LHCN-M2 (cell line): ENCODE measurements at regions not wholly inside any gene's neighbourhood (a gene's known extent, or its start where the extent isn't known, plus 50 kb on each side); places are given as distances from the start of the nearest gene placed in this dataset.

ENCODE experiments used
- DNase-seq: peaks from one replicate; pipeline ENCODE4 v3.0.0-alpha.2; 2012; ENCODE audit warnings: low read depth

GRCh38 chr5:136694258-136694657 is 328.9 kb upstream of the TRPC7 start:
- DNase-seq, result no peak

GRCh38 chr5:136689552-136689951 is 324.2 kb upstream of the TRPC7 start:
- no peak for DNase-seq

GRCh38 chr5:136686192-136686872 is 321.0 kb upstream of the TRPC7 start:
- DNase-seq, result peak; percentile 27

- DNase-seq, result no peak
Measured at GRCh38 chr5:136682986-136683385, 317.6 kb upstream of the TRPC7 start.

- DNase-seq, result no peak
Measured at GRCh38 chr5:136679233-136679632, 313.9 kb upstream of the TRPC7 start.

GRCh38 chr5:136677217-136677616 is 311.9 kb upstream of the TRPC7 start:
- no peak for DNase-seq

- no peak for DNase-seq
Measured at GRCh38 chr5:136676685-136677084, 311.3 kb upstream of the TRPC7 start.

- DNase-seq, result no peak
Measured at GRCh38 chr5:136675769-136676168, 310.4 kb upstream of the TRPC7 start.

- DNase-seq, result no peak
Measured at GRCh38 chr5:136674178-136674577, 308.8 kb upstream of the TRPC7 start.

GRCh38 chr5:136667789-136668188 is 302.4 kb upstream of the TRPC7 start:
- DNase-seq, result no peak

- DNase-seq, result no peak
Measured at GRCh38 chr5:136666970-136667620, 301.8 kb upstream of the TRPC7 start.

GRCh38 chr5:136665331-136665730 is 300.0 kb upstream of the TRPC7 start:
- DNase-seq, result no peak

GRCh38 chr5:136661026-136661425 is 295.7 kb upstream of the TRPC7 start:
- no peak for DNase-seq

- no peak for DNase-seq
Measured at GRCh38 chr5:136656811-136657210, 291.5 kb upstream of the TRPC7 start.

GRCh38 chr5:136655468-136655867 is 290.1 kb upstream of the TRPC7 start:
- no peak for DNase-seq

- DNase-seq, result no peak
Measured at GRCh38 chr5:136646915-136647314, 281.6 kb upstream of the TRPC7 start.

GRCh38 chr5:136642976-136643375 is 277.6 kb upstream of the TRPC7 start:
- no peak for DNase-seq

- no peak for DNase-seq
Measured at GRCh38 chr5:136639616-136640015, 274.3 kb upstream of the TRPC7 start.

- DNase-seq, result no peak
Measured at GRCh38 chr5:136638084-136638483, 272.7 kb upstream of the TRPC7 start.

GRCh38 chr5:136636001-136636400 is 270.7 kb upstream of the TRPC7 start:
- peak; percentile 43 for DNase-seq

GRCh38 chr5:136631186-136631585 is 265.8 kb upstream of the TRPC7 start:
- DNase-seq, result no peak

GRCh38 chr5:136629125-136629792 is 263.9 kb upstream of the TRPC7 start:
- DNase-seq, result no peak

- DNase-seq, result no peak
Measured at GRCh38 chr5:136626531-136626930, 261.2 kb upstream of the TRPC7 start.
